Heart right ventricle (tissue), 16 donors: ENCODE measurements at regions not wholly inside any gene's neighbourhood (a gene's known extent, or its start where the extent isn't known, plus 50 kb on each side); places are given as distances from the start of the nearest gene placed in this dataset.
"Not testable (repeated sequence)": the region's sequence is repeated elsewhere in the genome, so short reads cannot be mapped to it uniquely, and the experiment has no call there.

Experiments
- ATAC-seq, 8 donors: fragments of 200-7000 bp; cut with Tn5 transposase; one replicate each; pipeline ENCODE4 v1.9.1; 2020; ENCODE audit warnings: mild to moderate bottlenecking in 8 of 8, moderate library complexity in 8 of 8, moderate number of reproducible peaks in 1 of 8
- DNase-seq, 2 donors: peaks; one replicate each; pipeline ENCODE4 v3.0.0-alpha.2; 2020
- H3K27ac ChIP-seq, 10 donors: fragments of 200-600 bp; sonication (generic) in 2 of 10; one replicate each; pipeline versions ENCODE4 v1.5.0 to v1.8.0; 2020 to 2022; ENCODE audit warnings: mild to moderate bottlenecking in 3 of 10
- H3K27me3 ChIP-seq, 7 donors: fragments of 200-600 bp; one replicate each; pipeline ENCODE4 v1.8.0; 2021 to 2022; ENCODE audit warnings: mild to moderate bottlenecking in 2 of 7
- H3K36me3 ChIP-seq, 9 donors: fragments of 200-600 bp; sonication (generic) in 1 of 9; one replicate each; pipeline versions ENCODE4 v1.5.0 to v1.8.0; 2020 to 2022; ENCODE audit warnings: mild to moderate bottlenecking in 2 of 9
- H3K4me1 ChIP-seq, 9 donors: fragments of 200-600 bp; sonication (generic) in 1 of 9; one replicate each; pipeline versions ENCODE4 v1.5.0 to v1.8.0; 2020 to 2022; ENCODE audit warnings: mild to moderate bottlenecking in 4 of 9
- H3K4me3 ChIP-seq, 10 donors: fragments of 200-600 bp; sonication (generic) in 2 of 10; one replicate each; pipeline versions ENCODE4 v1.5.0 to v1.8.0; 2020 to 2022; ENCODE audit warnings: mild to moderate bottlenecking in 7 of 10, moderate library complexity in 2 of 10
- H3K9me3 ChIP-seq, 11 donors: fragments of 200-600 bp in 10 of 11; sonication (generic) in 2 of 11; one replicate each; pipeline versions ENCODE4 v1.5.0 to v1.8.0; 2013 to 2022; ENCODE audit warnings: mild to moderate bottlenecking in 2 of 11, control low read depth in 1 of 11, moderate library complexity in 1 of 11
- WGBS, 2 donors: extraction: QIAGEN DNeasy Blood & Tissue Kit; methylation state at CpG; one replicate each; pipeline ENCODE4 v1.1.7; 2013; ENCODE audit warnings: inconsistent platforms in 1 of 2; 5-methylcytosine and 5-hydroxymethylcytosine counted together
- intact Hi-C, 10 donors: fragments of 100-400 bp; cut with DNase I; formaldehyde crosslinking; loops; one replicate each; pipeline versions ENCODE4 v1.11.1 to v1.14.2; 2022
- TF ChIP-seq, protein P1 (sequence below), 9 donors: fragments of 200-600 bp; sonication (generic) in 2 of 9; IDR thresholded peaks; one replicate each; pipeline versions ENCODE4 v1.5.0 to v1.8.0; 2021 to 2022; ENCODE audit warnings: antibody characterized with exemption in 9 of 9, mild to moderate bottlenecking in 5 of 9, moderate library complexity in 1 of 9
- donor health status: Arrhythmogenic right ventricular cardiomyopathy.
- donor health status: ischemic (EF 13 %, LVEDD 7.1; RV severe dilation, severe dysfunction).
- donor health status: healthy with polysubstance abuse.
- donor health status: DM: no; HTN: yes; CAD: no.
- donor health status: DM: no; HTN: no; CAD: no.
- donor health status: ischemic (EF 25% LVEDD 6.9; RV normal size, moderate dysfunction).
- donor health status: ischemic (EF 25% LVEDD 5.7; RV mildly dilated, moderate dysfunction).
- donor health status: healthy.
- donor health status: DM: yes; HTN: yes; CAD: no.
- donor health status: Ischemic cardiomyopathy.
- donor health status: ischemic (EF 35%, LVEDD 5.7; RV mildly dilated, moderate dysfunction).
- donor health status: nonischemic (EF 11% LVEDD 7.7; RV severe dilation, severe dysfunction).
- donor health status: DM: yes; HTN: yes; CAD: no.
- donor health status: PGD.
- donor health status: ischemic (EF 29% LVEDD 5.4; RV normal size, mild dysfunction).
- donor health status: nonischemic (EF 23%, LVEDD 6.1; RV moderate dilation, normal function).

DNA sequence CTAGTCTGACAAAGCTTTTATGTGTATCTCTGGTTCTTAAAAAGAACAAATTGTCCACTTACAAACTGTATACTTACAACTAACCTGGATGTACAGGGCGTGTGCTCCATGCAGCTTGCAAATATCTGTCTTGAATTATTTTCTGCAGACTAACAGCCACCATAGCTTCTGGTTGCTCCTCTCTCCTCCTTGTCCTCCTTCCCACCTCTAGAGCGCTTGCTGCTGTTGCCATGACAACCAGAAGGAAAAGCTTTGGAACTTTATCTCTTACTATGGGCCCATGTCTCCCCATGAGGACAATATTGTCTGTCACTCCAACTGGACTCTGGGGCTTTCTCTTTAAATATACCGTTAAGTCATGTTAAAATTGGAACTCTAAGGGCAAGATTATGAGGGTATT lies 71.5 kb upstream of the DHX40 start:
- no peaks in the 10 kb centered on the region for H3K9me3 ChIP-seq
- DNase-seq (no peak), ATAC-seq (no peak)
- WGBS, 2 donors, result 75 to 76% methylated on average over 3 of the region's 3 CpGs
- H3K27ac ChIP-seq, result no peak overlapping the region
- H3K27me3 ChIP-seq, result no peaks in the 10 kb centered on the region
- H3K4me3 ChIP-seq, result no peak overlapping the region
- peaks cover 0 to 15% (median 3%) of the 10 kb centered on the region in 9 donors for H3K4me1 ChIP-seq
- TF ChIP-seq, protein P1, sequence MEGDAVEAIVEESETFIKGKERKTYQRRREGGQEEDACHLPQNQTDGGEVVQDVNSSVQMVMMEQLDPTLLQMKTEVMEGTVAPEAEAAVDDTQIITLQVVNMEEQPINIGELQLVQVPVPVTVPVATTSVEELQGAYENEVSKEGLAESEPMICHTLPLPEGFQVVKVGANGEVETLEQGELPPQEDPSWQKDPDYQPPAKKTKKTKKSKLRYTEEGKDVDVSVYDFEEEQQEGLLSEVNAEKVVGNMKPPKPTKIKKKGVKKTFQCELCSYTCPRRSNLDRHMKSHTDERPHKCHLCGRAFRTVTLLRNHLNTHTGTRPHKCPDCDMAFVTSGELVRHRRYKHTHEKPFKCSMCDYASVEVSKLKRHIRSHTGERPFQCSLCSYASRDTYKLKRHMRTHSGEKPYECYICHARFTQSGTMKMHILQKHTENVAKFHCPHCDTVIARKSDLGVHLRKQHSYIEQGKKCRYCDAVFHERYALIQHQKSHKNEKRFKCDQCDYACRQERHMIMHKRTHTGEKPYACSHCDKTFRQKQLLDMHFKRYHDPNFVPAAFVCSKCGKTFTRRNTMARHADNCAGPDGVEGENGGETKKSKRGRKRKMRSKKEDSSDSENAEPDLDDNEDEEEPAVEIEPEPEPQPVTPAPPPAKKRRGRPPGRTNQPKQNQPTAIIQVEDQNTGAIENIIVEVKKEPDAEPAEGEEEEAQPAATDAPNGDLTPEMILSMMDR (IDR thresholded peaks at IDR 0.05), result no peak
- intact Hi-C loops, result no loop called here
- H3K36me3 ChIP-seq, result no peaks in the 10 kb centered on the region

DNA sequence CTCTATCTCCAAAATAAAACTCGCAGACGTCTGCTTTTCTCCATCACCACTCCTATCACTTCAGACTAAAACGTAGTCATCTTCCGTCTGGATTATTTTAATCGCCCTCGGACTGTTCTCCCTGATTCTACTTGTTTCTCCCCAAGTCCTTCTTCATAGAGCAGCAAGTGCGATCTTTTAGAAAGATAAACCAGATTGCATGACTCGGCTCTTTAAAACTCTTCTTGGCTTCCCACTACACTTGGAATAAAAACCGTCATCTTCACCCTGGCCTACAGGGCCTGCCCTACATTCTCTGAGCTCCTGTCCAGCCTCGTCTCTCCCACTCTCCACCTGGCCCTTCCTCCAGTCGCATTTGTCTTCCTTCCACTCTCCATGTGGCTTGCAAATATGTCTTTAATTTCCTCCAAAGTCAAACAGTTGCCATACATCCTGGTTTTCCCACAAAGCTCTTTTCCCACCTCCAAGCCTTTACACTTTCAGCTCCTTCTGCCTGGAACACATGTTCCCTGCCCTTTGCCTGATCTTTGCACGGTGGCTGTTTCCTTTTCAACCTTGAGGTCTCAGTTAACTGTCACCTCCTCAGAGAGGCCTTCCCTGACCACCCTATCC lies 70.5 kb upstream of the DHX40 start:
- Histone ChIP-seq H3K4me1 (peaks cover 0 to 15% (median 4%) of the 10 kb centered on the region in 9 donors), H3K4me3 (no peak overlapping the region), H3K27ac (no peak overlapping the region), H3K9me3 (no peaks in the 10 kb centered on the region), H3K27me3 (no peaks in the 10 kb centered on the region), H3K36me3 (no peaks in the 10 kb centered on the region)
- 78 to 79% methylated on average over 12 of the region's 12 CpGs for WGBS, 2 donors
- DNase-seq (no peak), ATAC-seq (no peak)
- TF ChIP-seq, protein P1 (IDR thresholded peaks at IDR 0.05), result no peak
- intact Hi-C loops, result no loop called here

DNA sequence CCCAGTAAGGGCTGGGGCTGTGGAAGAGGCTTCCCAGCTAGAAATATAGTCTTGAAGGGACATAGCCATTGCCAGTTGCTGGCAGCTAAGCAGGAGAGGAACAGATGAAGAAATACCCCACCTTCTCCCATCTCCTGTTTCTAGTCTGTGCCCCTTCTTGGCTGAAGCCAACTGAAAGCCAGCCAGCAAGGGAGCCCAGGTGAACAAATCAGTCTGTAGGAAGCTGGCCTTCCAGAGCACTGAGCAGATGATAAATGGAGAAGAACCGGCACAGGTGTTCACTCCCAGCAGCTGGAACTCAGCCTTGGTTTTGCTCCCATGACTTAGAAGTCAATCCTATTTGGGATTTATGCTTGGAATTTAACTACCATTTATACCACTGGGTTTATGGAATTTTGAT lies 69.2 kb upstream of the DHX40 start:
- TF ChIP-seq, protein P1 (IDR thresholded peaks at IDR 0.05), result no peak
- no peak overlapping the region for H3K27ac ChIP-seq

DNA sequence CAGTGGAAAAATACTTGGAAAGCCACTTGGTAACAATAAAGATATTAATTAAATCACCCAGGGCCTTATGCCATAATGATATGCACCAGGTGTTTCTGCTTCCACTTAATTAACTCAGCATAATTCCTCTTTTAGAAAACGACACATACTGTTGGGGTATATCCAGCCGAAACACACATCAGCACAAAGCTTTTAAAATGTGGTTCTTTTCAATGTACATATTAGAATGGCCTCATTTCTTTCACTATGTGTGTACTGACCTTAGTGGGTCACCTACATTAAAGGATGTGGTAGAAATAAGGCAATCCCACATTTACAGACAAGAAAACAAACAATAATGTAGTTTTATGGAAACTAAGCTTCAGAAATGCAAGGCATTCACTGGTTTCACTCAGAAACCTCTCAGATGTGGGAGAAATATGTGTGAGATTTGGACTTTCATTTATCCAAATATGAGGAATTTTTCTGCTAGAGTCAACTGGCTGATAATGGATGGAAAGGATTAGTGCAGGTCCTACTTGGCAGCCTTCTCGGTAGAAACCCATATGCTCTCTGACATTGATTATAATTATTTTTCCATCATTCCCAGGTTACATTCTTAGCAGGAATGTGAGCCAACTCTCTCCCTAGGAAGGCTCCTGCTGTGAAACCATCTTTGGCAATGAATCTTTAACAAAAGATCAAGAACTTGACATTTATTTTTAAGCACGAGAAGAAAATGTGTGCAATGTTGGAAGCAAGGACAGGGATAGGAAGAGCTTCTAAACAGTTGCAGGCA lies 66.7 kb upstream of the DHX40 start:
- Histone ChIP-seq H3K9me3 (no peaks in the 10 kb centered on the region), H3K4me1 (peaks cover 0 to 6% (median 0%) of the 10 kb centered on the region in 9 donors), H3K36me3 (no peaks in the 10 kb centered on the region), H3K27me3 (no peaks in the 10 kb centered on the region), H3K27ac (no peak overlapping the region), H3K4me3 (no peak overlapping the region)
- DNase-seq (no peak), ATAC-seq (no peak)
- TF ChIP-seq, protein P1 (IDR thresholded peaks at IDR 0.05), result no peak
- intact Hi-C loops, result no loop called here
- 48 to 55% methylated on average over 4 of the region's 4 CpGs for WGBS, 2 donors

More for the DNA sequence above, 69.2 kb upstream of the DHX40 start:
- Histone ChIP-seq H3K4me3 (no peak overlapping the region), H3K36me3 (no peaks in the 10 kb centered on the region), H3K27me3 (no peaks in the 10 kb centered on the region), H3K4me1 (peaks cover 0 to 9% (median 3%) of the 10 kb centered on the region in 9 donors), H3K9me3 (no peaks in the 10 kb centered on the region)
- intact Hi-C loops, result no loop called here
- DNase-seq (no peak), ATAC-seq (no peak)
- 89 to 91% methylated on average over 1 of the region's 1 CpG for WGBS, 2 donors

DNA sequence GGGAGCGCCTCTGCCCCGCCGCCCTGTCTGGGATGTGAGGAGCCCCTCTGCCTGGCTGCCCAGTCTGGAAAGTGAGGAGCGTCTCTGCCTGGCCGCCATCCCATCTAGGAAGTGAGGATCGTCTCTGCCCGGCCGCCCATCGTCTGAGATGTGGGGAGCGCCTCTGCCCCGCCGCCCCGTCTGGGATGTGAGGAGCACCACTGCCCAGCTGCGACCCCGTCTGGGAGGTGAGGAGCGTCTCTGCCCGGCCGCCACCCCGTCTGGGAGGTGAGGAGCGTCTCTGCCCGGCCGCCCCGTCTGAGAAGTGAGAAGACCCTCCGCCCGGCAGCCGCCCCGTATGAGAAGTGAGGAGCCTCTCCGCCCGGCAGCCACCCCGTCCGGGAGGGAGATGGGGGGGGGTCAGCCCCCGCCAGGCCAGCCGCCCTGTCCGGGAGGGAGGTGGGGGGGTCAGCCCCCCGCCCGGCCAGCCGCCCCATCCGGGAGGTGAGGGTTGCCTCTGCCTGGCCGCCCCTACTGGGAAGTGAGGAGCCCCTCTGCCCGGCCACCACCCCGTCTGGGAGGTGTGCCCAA lies 65.2 kb upstream of the DHX40 start:
- H3K27me3 ChIP-seq, DNase-seq, H3K4me3 ChIP-seq, intact Hi-C loops, ATAC-seq, H3K27ac ChIP-seq, H3K9me3 ChIP-seq, H3K4me1 ChIP-seq, H3K36me3 ChIP-seq: not testable (repeated sequence)
- 93 to 97% methylated on average over 29 to 41 of the region's 41 CpGs for WGBS, 2 donors
